GM23338 (cell line): ENCODE measurements at regions not wholly inside any gene's neighbourhood (a gene's known extent, or its start where the extent isn't known, plus 50 kb on each side); places are given as distances from the start of the nearest gene placed in this dataset.

Source experiments
- ATAC-seq: fragments of 200-7000 bp; cut with Tn5 transposase; 3 replicates; pipeline ENCODE4 v1.9.1; 2020
- DNase-seq: peaks from one replicate; pipeline ENCODE4 v3.0.0-alpha.2; 2015; ENCODE audit warnings: low spot score
- H2AFZ ChIP-seq: fragments of 200-600 bp; sonication (generic); 2 replicates; pipeline ENCODE4 v1.8.0; 2016; ENCODE audit warnings: antibody characterized with exemption, mild to moderate bottlenecking, moderate library complexity
- H3F3A ChIP-seq: fragments of 200-600 bp; sonication (generic); replicated peaks from 2 replicates; pipeline ENCODE4 v1.8.0; 2017; ENCODE audit warnings: antibody characterized with exemption, mixed run types, low read depth
- H3K27ac ChIP-seq: fragments of 200-600 bp; sonication (generic); 2 replicates; pipeline ENCODE4 v1.6.1; 2016; ENCODE audit warnings: low read depth
- H3K27me3 ChIP-seq: fragments of 200-600 bp; sonication (generic); 2 replicates; pipeline ENCODE4 v1.8.0; 2016; ENCODE audit warnings: mild to moderate bottlenecking, mixed run types, moderate library complexity; ENCODE audit not compliant: insufficient read depth
- H3K36me3 ChIP-seq: fragments of 200-600 bp; sonication (generic); 2 replicates; pipeline ENCODE4 v1.8.0; 2016; ENCODE audit warnings: mild to moderate bottlenecking; ENCODE audit not compliant: insufficient read depth
- H3K4me1 ChIP-seq: fragments of 200-600 bp; sonication (generic); 2 replicates; pipeline ENCODE4 v1.8.0; 2016; ENCODE audit warnings: mild to moderate bottlenecking, moderate library complexity; ENCODE audit not compliant: insufficient read depth
- H3K4me2 ChIP-seq: fragments of 200-600 bp; sonication (generic); 2 replicates; pipeline ENCODE4 v1.7.1; 2017; ENCODE audit warnings: mixed run types
- H3K4me3 ChIP-seq: fragments of 200-600 bp; sonication (generic); 2 replicates; pipeline ENCODE4 v1.6.1; 2016; ENCODE audit warnings: mixed run types
- H3K79me2 ChIP-seq: fragments of 200-600 bp; sonication (generic); replicated peaks from 2 replicates; pipeline ENCODE4 v1.8.0; 2017; ENCODE audit warnings: mild to moderate bottlenecking; ENCODE audit not compliant: insufficient read depth
- H3K9me2 ChIP-seq: fragments of 200-600 bp; sonication (generic); 2 replicates; pipeline ENCODE4 v1.8.0; 2017; ENCODE audit not compliant: insufficient read depth
- H4K20me1 ChIP-seq: fragments of 200-600 bp; sonication (generic); replicated peaks from 2 replicates; pipeline ENCODE4 v1.8.0; 2017; ENCODE audit warnings: mild to moderate bottlenecking; ENCODE audit not compliant: insufficient read depth
- H3K27ac Mint-ChIP-seq: 2 replicates; pipeline ENCODE4 v1.8.0; 2020; ENCODE audit warnings: inconsistent platforms, mild to moderate bottlenecking, moderate library complexity, mixed read lengths
- H3K27me3 Mint-ChIP-seq: 3 replicates; pipeline ENCODE4 v1.8.0; 2022; ENCODE audit warnings: low read depth, mild to moderate bottlenecking, moderate library complexity, mixed read lengths, inconsistent platforms; ENCODE audit not compliant: insufficient read depth, poor library complexity
- H3K36me3 Mint-ChIP-seq: 3 replicates; pipeline ENCODE4 v1.8.0; 2021; ENCODE audit warnings: low read depth, mild to moderate bottlenecking, inconsistent platforms, moderate library complexity, mixed read lengths
- H3K4me1 Mint-ChIP-seq: 3 replicates; pipeline ENCODE4 v1.8.0; 2020; ENCODE audit warnings: mild to moderate bottlenecking, inconsistent platforms, mixed read lengths
- H3K4me3 Mint-ChIP-seq: 3 replicates; pipeline ENCODE4 v1.8.0; 2021; ENCODE audit warnings: moderate library complexity, mild to moderate bottlenecking, inconsistent platforms, mixed read lengths
- H3K9me3 Mint-ChIP-seq: 3 replicates; pipeline ENCODE4 v1.8.0; 2020; ENCODE audit warnings: moderate library complexity, mild to moderate bottlenecking, inconsistent platforms, mixed read lengths
- CREB1 ChIP-seq: fragments of 250-450 bp; sonication (Bioruptor Pico); IDR thresholded peaks from 2 replicates; pipeline ENCODE4 v1.5.0; 2020; ENCODE audit warnings: low read depth, mild to moderate bottlenecking, moderate library complexity
- EZH2 ChIP-seq: fragments of 200-600 bp; sonication (generic); IDR thresholded peaks from one replicate; pipeline ENCODE4 v1.8.0; 2017; ENCODE audit warnings: antibody characterized with exemption, mild to moderate bottlenecking, low read depth; ENCODE audit not compliant: unreplicated experiment
- EZH2phosphoT487 ChIP-seq: fragments of 200-600 bp; sonication (generic); IDR thresholded peaks from one replicate; pipeline ENCODE4 v1.8.1; 2018; ENCODE audit warnings: antibody characterized with exemption; ENCODE audit not compliant: unreplicated experiment
- JUNB ChIP-seq: IDR thresholded peaks from one replicate; pipeline ENCODE4 v1.6.1; 2016; ENCODE audit warnings: antibody characterized with exemption; ENCODE audit not compliant: unreplicated experiment
- ZNF331 ChIP-seq: fragments of 250-450 bp; sonication (Bioruptor Pico); IDR thresholded peaks from 2 replicates; pipeline ENCODE4 v1.5.0; 2020; ENCODE audit warnings: low read depth, mild to moderate bottlenecking, moderate library complexity
- TF ChIP-seq, protein P1 (sequence below): IDR thresholded peaks from 2 replicates; pipeline ENCODE4 v1.6.1; 2016; ENCODE audit warnings: antibody characterized with exemption
- TF ChIP-seq, protein P2 (sequence below), 2 experiments: fragments of 200-600 bp in 1 of 2; sonication (generic) in 1 of 2; conservative IDR thresholded peaks; 2 replicates each; pipeline versions ENCODE4 v1.5.1 to v1.6.1; 2016 to 2017; ENCODE audit warnings: antibody characterized with exemption in 2 of 2, low read depth in 2 of 2, mild to moderate bottlenecking in 2 of 2, moderate library complexity in 1 of 2
- TF ChIP-seq, protein P3 (sequence below): fragments of 250-450 bp; sonication (Bioruptor Pico); IDR thresholded peaks from 2 replicates; pipeline ENCODE4 v1.5.0; 2020; ENCODE audit warnings: mild to moderate bottlenecking, moderate library complexity

DNA sequence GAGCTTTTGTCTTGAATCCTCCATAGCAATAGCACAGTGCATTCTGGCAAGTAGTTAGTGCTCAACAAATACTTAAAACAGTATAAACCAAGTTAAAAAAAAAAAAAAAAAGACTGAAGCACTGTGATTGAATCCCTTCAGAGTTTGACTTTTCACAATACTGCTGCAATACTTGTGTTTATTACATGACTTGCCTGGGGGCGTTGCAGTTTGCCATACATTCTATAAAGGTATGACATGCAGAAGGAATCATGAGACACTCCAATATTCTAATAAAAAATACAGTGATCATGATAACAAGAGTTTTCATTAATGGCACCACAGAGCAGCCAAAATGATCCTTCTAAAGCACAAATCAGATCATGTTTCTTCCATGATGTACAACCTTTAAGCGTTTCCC is 205.0 kb upstream of the CDKN3 start (continued):
- TF ChIP-seq, protein P1, sequence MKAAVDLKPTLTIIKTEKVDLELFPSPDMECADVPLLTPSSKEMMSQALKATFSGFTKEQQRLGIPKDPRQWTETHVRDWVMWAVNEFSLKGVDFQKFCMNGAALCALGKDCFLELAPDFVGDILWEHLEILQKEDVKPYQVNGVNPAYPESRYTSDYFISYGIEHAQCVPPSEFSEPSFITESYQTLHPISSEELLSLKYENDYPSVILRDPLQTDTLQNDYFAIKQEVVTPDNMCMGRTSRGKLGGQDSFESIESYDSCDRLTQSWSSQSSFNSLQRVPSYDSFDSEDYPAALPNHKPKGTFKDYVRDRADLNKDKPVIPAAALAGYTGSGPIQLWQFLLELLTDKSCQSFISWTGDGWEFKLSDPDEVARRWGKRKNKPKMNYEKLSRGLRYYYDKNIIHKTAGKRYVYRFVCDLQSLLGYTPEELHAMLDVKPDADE, result no peak
- TF ChIP-seq CREB1 (CRISPR knock-in tag) (no peak), EZH2 (no peak), JUNB (no peak)
- TF ChIP-seq, protein P2, sequence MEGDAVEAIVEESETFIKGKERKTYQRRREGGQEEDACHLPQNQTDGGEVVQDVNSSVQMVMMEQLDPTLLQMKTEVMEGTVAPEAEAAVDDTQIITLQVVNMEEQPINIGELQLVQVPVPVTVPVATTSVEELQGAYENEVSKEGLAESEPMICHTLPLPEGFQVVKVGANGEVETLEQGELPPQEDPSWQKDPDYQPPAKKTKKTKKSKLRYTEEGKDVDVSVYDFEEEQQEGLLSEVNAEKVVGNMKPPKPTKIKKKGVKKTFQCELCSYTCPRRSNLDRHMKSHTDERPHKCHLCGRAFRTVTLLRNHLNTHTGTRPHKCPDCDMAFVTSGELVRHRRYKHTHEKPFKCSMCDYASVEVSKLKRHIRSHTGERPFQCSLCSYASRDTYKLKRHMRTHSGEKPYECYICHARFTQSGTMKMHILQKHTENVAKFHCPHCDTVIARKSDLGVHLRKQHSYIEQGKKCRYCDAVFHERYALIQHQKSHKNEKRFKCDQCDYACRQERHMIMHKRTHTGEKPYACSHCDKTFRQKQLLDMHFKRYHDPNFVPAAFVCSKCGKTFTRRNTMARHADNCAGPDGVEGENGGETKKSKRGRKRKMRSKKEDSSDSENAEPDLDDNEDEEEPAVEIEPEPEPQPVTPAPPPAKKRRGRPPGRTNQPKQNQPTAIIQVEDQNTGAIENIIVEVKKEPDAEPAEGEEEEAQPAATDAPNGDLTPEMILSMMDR (conservative IDR thresholded peaks at IDR 0.05; ENCODE audit: low read depth in 2 of 2), result no peak

DNA sequence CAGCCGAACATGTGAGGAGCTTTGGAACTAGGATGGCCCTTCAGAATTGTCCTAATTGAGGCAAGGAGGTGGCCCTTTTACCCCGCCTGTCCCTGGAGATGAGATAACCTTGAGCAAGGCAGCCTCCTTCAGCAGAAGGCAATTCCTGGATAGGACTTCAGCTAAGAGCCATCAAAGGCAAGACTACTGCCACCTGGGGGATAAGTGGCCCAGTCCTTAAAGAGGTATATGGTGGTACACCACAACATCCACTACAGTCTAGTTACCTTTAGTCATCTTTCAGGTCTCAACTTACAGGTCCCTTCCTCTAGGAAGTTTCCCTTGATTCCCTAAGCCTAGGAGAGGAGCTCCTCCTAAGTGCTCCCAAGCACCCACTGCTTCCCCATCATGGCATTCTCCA is 204.2 kb upstream of the CDKN3 start:
- Histone ChIP-seq H2AFZ (no peak overlapping the region), H3K79me2 (no peaks in the 10 kb centered on the region), H3K4me2 (no peak overlapping the region), H3K36me3 (no peaks in the 10 kb centered on the region), H3K27me3 (no peaks in the 10 kb centered on the region), H3F3A (no peaks in the 10 kb centered on the region), H3K27ac (no peak overlapping the region), H4K20me1 (no peaks in the 10 kb centered on the region), H3K9me2 (no peaks in the 10 kb centered on the region), H3K4me3 (no peak overlapping the region), H3K4me1 (peaks cover 4% of the 10 kb centered on the region; the same call in 1 of the 2 replicates)
- no peak for TF ChIP-seq JUNB
- TF ChIP-seq, protein P2 (conservative IDR thresholded peaks at IDR 0.05; ENCODE audit: low read depth in 2 of 2), result peak in 1 of 2 experiments; percentile 37; a peak in 3 of 4 replicates
- no peak for TF ChIP-seq ZNF331 (CRISPR knock-in tag)
- TF ChIP-seq EZH2phosphoT487, result no peak
- no peak for DNase-seq
- Mint-ChIP-seq H3K36me3 (no peaks in the 10 kb centered on the region; the same call in 2 of the 3 replicates), H3K9me3 (no peaks in the 10 kb centered on the region), H3K27ac (no peak overlapping the region), H3K4me1 (peaks cover 10% of the 10 kb centered on the region; the same call in 2 of the 3 replicates), H3K4me3 (no peak overlapping the region), H3K27me3 (no peaks in the 10 kb centered on the region)
- no peak for ATAC-seq

DNA sequence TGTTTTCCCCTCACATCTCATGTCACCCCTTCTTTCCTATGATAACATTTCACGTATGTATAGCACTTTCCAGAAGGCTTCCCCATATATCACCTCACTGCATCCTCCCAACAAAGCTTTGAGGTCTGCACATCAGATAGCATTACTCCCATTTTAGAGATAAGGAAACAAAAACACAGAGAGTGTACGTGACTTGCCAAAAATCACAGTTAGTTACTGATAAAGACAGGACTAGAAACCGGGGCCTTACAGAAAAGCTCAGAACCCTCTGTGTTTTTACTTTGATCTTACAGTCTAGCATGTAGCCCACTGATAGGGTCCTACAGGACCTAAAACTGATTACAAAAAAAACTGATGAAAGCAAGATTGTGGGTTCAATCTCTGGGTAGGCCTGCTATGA is 202.9 kb upstream of the CDKN3 start:
- H3K4me2 ChIP-seq, result no peak overlapping the region
- H3K36me3 ChIP-seq, result no peaks in the 10 kb centered on the region
- H3K79me2 ChIP-seq, result no peaks in the 10 kb centered on the region
- H3K4me3 ChIP-seq, result no peak overlapping the region
- Mint-ChIP-seq H3K36me3 (no peaks in the 10 kb centered on the region; the same call in 2 of the 3 replicates), H3K9me3 (peaks cover 9% of the 10 kb centered on the region), H3K27ac (no peak overlapping the region), H3K27me3 (no peaks in the 10 kb centered on the region), H3K4me3 (no peak overlapping the region), H3K4me1 (peaks cover 7% of the 10 kb centered on the region; the same call in 2 of the 3 replicates)
- no peaks in the 10 kb centered on the region for H3K27me3 ChIP-seq
- H2AFZ ChIP-seq, result no peak overlapping the region
- no peaks in the 10 kb centered on the region for H4K20me1 ChIP-seq
- H3K9me2 ChIP-seq, result no peaks in the 10 kb centered on the region
- peaks cover 4% of the 10 kb centered on the region; the same call in 1 of the 2 replicates for H3K4me1 ChIP-seq
- no peak for DNase-seq
- no peaks in the 10 kb centered on the region for H3F3A ChIP-seq
- no peak for ATAC-seq
- H3K27ac ChIP-seq, result no peak overlapping the region
- TF ChIP-seq, protein P3, sequence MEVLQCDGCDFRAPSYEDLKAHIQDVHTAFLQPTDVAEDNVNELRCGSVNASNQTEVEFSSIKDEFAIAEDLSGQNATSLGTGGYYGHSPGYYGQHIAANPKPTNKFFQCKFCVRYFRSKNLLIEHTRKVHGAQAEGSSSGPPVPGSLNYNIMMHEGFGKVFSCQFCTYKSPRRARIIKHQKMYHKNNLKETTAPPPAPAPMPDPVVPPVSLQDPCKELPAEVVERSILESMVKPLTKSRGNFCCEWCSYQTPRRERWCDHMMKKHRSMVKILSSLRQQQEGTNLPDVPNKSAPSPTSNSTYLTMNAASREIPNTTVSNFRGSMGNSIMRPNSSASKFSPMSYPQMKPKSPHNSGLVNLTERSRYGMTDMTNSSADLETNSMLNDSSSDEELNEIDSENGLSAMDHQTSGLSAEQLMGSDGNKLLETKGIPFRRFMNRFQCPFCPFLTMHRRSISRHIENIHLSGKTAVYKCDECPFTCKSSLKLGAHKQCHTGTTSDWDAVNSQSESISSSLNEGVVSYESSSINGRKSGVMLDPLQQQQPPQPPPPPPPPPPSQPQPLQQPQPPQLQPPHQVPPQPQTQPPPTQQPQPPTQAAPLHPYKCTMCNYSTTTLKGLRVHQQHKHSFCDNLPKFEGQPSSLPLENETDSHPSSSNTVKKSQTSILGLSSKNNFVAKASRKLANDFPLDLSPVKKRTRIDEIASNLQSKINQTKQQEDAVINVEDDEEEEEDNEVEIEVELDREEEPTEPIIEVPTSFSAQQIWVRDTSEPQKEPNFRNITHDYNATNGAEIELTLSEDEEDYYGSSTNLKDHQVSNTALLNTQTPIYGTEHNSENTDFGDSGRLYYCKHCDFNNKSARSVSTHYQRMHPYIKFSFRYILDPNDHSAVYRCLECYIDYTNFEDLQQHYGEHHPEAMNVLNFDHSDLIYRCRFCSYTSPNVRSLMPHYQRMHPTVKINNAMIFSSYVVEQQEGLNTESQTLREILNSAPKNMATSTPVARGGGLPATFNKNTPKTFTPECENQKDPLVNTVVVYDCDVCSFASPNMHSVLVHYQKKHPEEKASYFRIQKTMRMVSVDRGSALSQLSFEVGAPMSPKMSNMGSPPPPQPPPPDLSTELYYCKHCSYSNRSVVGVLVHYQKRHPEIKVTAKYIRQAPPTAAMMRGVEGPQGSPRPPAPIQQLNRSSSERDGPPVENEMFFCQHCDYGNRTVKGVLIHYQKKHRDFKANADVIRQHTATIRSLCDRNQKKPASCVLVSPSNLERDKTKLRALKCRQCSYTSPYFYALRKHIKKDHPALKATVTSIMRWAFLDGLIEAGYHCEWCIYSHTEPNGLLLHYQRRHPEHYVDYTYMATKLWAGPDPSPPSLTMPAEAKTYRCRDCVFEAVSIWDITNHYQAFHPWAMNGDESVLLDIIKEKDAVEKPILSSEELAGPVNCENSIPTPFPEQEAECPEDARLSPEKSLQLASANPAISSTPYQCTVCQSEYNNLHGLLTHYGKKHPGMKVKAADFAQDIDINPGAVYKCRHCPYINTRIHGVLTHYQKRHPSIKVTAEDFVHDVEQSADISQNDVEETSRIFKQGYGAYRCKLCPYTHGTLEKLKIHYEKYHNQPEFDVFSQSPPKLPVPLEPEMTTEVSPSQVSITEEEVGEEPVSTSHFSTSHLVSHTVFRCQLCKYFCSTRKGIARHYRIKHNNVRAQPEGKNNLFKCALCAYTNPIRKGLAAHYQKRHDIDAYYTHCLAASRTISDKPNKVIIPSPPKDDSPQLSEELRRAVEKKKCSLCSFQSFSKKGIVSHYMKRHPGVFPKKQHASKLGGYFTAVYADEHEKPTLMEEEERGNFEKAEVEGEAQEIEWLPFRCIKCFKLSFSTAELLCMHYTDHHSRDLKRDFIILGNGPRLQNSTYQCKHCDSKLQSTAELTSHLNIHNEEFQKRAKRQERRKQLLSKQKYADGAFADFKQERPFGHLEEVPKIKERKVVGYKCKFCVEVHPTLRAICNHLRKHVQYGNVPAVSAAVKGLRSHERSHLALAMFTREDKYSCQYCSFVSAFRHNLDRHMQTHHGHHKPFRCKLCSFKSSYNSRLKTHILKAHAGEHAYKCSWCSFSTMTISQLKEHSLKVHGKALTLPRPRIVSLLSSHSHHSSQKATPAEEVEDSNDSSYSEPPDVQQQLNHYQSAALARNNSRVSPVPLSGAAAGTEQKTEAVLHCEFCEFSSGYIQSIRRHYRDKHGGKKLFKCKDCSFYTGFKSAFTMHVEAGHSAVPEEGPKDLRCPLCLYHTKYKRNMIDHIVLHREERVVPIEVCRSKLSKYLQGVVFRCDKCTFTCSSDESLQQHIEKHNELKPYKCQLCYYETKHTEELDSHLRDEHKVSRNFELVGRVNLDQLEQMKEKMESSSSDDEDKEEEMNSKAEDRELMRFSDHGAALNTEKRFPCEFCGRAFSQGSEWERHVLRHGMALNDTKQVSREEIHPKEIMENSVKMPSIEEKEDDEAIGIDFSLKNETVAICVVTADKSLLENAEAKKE, result no peak
- TF ChIP-seq ZNF331 (CRISPR knock-in tag) (no peak), EZH2 (no peak), JUNB (no peak)
